HG02678 (cell line): ENCODE measurements at regions not wholly inside any gene's neighbourhood (a gene's known extent, or its start where the extent isn't known, plus 50 kb on each side); places are given as distances from the start of the nearest gene placed in this dataset.

Experiments
- ATAC-seq: cut with Tn5 transposase; IDR thresholded peaks from one replicate; pipeline ENCODE4 v1.9.1; 2021; ENCODE audit warnings: mild to moderate bottlenecking, moderate library complexity; ENCODE audit not compliant: unreplicated experiment

- no peak for ATAC-seq
Measured at GRCh38 chr9:87275047-87275725, 222.5 kb upstream of the DAPK1 start.

GRCh38 chr9:87276327-87276841 is 221.3 kb upstream of the DAPK1 start:
- no peak for ATAC-seq

GRCh38 chr9:87276851-87277261 is 220.8 kb upstream of the DAPK1 start:
- no peak for ATAC-seq

- no peak for ATAC-seq
Measured at GRCh38 chr9:87277346-87277745, 220.3 kb upstream of the DAPK1 start.

GRCh38 chr9:87278971-87279733 is 218.5 kb upstream of the DAPK1 start:
- no peak for ATAC-seq

- ATAC-seq = no peak
Measured at GRCh38 chr9:87280421-87280820, 217.2 kb upstream of the DAPK1 start.

GRCh38 chr9:87282538-87282937 is 215.1 kb upstream of the DAPK1 start:
- no peak for ATAC-seq

- ATAC-seq = no peak
Measured at GRCh38 chr9:87283585-87283984, 214.1 kb upstream of the DAPK1 start.

- ATAC-seq = no peak
Measured at GRCh38 chr9:87285183-87285850, 212.3 kb upstream of the DAPK1 start.

GRCh38 chr9:87286506-87286905 is 211.2 kb upstream of the DAPK1 start:
- no peak for ATAC-seq

GRCh38 chr9:87290241-87291052 is 207.2 kb upstream of the DAPK1 start:
- ATAC-seq = no peak

GRCh38 chr9:87292449-87293191 is 205.0 kb upstream of the DAPK1 start:
- no peak for ATAC-seq

- no peak for ATAC-seq
Measured at GRCh38 chr9:87294126-87294525, 203.5 kb upstream of the DAPK1 start.

GRCh38 chr9:87300915-87301314 is 196.8 kb upstream of the DAPK1 start:
- ATAC-seq = no peak

- ATAC-seq = no peak
Measured at GRCh38 chr9:87301371-87301770, 196.3 kb upstream of the DAPK1 start.

GRCh38 chr9:87305151-87305550 is 192.5 kb upstream of the DAPK1 start:
- no peak for ATAC-seq

- no peak for ATAC-seq
Measured at GRCh38 chr9:87306006-87306405, 191.7 kb upstream of the DAPK1 start.

- ATAC-seq = no peak
Measured at GRCh38 chr9:87307848-87308247, 189.8 kb upstream of the DAPK1 start.

- ATAC-seq = no peak
Measured at GRCh38 chr9:87309236-87309635, 188.4 kb upstream of the DAPK1 start.

GRCh38 chr9:87310827-87311523 is 186.7 kb upstream of the DAPK1 start:
- ATAC-seq = no peak
